Stimulated activated naive B cell treated with anti-CD40 and anti-IgM and Interleukin-4, amounts not matched to agents 10 μg/mL and 1 μg/mL and 100 μg/mL, for 72 hours (primary cell): ENCODE measurements at regions not wholly inside any gene's neighbourhood (a gene's known extent, or its start where the extent isn't known, plus 50 kb on each side); places are given as distances from the start of the nearest gene placed in this dataset.
A peak's percentile ranks its signal among the peaks of the same experiment; 100 is the strongest.

Source experiments
- ATAC-seq, 2 donors: fragments of 150-1000 bp; cut with Tn5 transposase; replicated peaks; 2 replicates each; pipeline ENCODE4 v1.10.0; 2021; ENCODE audit warnings: moderate library complexity in 1 of 2
- DNase-seq: peaks from one replicate; pipeline ENCODE4 v3.0.0; 2021
- H3K27ac Mint-ChIP-seq: one replicate; pipeline ENCODE4 v1.8.0; 2022; ENCODE audit warnings: mild to moderate bottlenecking, mixed read lengths
- H3K27me3 Mint-ChIP-seq, 2 donors: one replicate each; pipeline ENCODE4 v1.8.0; 2022; ENCODE audit warnings: mixed read lengths in 2 of 2
- H3K36me3 Mint-ChIP-seq, 2 donors: one replicate each; pipeline ENCODE4 v1.8.0; 2022; ENCODE audit warnings: mixed read lengths in 2 of 2, mild to moderate bottlenecking in 1 of 2
- H3K4me1 Mint-ChIP-seq, 2 donors: one replicate each; pipeline ENCODE4 v1.8.0; 2022; ENCODE audit warnings: mixed read lengths in 2 of 2, mild to moderate bottlenecking in 1 of 2
- H3K4me3 Mint-ChIP-seq, 2 donors: one replicate each; pipeline ENCODE4 v1.8.0; 2022; ENCODE audit warnings: mild to moderate bottlenecking in 2 of 2, mixed read lengths in 2 of 2, moderate library complexity in 1 of 2
- H3K9me3 Mint-ChIP-seq, 2 donors: one replicate each; pipeline ENCODE4 v1.8.0; 2022; ENCODE audit warnings: mixed read lengths in 2 of 2, mild to moderate bottlenecking in 1 of 2

DNA sequence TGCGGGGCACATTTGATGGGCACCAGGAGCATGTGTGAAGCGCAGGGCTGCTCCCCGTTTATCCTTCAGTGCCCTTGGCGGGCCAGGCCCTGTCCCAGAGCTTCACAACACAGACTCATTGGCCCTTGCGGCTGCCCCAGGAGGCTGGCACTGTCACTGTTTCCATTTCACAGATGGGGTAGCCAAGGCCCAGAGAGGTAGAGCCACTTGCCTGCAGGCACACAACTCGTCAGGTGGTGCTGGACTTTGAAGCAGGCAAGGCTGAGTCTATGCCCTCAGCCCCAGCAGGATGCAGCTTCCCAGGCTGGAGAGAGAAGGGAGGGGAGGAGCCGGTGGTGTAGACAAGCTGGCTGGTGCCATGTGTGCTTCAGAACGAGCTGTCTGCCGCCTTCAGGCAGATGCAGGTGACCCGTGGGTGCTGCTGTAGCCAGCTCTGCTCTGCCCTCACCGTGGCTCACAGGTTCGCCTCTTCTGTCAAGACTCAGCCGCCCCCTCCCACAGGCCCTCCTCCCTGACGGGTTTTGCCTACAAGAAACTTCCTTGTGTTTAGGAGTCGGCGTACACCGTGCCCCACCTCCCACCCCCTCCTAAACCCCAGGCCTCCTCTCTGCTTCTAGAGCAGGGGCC, 232.3 kb upstream of the CIBAR2 start:
- DNase-seq (no peak), ATAC-seq (no peak)
- Mint-ChIP-seq H3K36me3 (no peaks in the 10 kb centered on the region), H3K4me3 (no peak overlapping the region), H3K27me3 (peaks cover 39 to 41% of the 10 kb centered on the region in 2 donors), H3K27ac (no peak overlapping the region), H3K9me3 (peaks cover 5 to 11% of the 10 kb centered on the region in 2 donors), H3K4me1 (peaks cover 0 to 2% of the 10 kb centered on the region in 2 donors)

DNA sequence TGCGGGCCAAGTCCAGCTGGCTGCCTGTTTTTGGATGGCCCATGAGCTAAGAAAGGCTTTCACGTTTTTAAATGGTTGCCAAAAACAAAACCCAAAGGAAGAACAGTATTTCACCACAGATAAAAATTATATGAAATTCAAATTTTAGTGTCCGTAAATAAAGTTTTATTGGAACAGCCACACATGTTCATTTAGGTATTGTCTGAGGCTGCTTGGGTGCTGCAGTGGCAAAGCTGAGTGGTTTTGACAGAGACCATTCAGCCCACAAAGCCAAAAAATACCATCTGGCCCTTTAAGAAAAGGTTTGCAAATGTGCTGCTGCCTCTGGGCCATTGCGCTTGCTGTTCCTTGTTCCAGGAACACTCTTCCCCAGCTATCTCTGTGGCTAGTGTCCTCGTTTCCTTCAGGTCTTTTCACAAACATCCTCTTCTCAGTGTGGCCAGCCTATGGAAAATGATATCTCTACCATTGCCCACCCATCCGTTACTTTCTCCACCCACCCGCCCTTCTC, 232.9 kb upstream of the CIBAR2 start:
- H3K27ac Mint-ChIP-seq: no peak overlapping the region
- no peak overlapping the region for H3K4me3 Mint-ChIP-seq
- no peak for ATAC-seq
- H3K36me3 Mint-ChIP-seq: no peaks in the 10 kb centered on the region
- DNase-seq: no peak
- H3K4me1 Mint-ChIP-seq: peaks cover 0 to 2% of the 10 kb centered on the region in 2 donors
- H3K27me3 Mint-ChIP-seq: peaks cover 37 to 38% of the 10 kb centered on the region in 2 donors
- peaks cover 5 to 11% of the 10 kb centered on the region in 2 donors for H3K9me3 Mint-ChIP-seq

DNA sequence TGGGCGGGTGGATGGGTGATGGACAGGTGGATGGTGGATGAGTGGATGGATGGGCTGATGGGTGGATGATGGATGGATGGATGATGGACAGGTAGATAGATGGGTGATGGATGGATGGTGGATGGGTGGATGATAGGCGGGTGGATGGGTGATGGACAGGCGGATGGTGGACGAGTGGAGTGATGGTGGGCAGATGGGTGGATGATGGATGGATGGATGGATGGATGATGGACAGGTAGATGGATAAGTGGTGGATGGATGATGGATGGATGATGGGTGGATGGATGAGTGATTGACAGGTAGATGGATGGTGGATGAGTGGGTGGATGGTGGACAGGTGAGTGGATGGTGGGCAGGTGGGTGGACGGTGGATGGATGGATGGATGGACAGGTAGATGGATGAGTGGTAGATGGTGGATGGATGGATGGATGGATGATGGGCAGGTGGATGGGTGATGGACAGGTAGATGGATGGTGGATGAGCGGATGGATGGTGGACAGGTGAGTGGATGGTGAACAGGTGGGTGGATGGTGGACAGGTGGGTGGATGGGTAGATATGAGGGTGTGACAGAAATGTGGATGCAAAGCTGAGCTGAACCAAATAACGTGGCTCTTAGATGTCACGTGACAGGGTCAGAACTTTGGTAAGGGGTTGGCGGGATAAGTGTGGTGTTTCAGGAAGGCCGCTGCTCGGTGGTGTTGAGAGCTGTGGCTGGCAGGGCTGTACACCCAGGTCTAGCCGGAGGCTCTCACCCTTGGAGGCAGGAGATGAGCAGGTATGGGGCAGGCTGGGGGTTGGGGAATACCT, 234.3 kb upstream of the CIBAR2 start:
- Mint-ChIP-seq H3K27me3 (peaks cover 37 to 38% of the 10 kb centered on the region in 2 donors), H3K4me3 (no peak overlapping the region), H3K36me3 (no peaks in the 10 kb centered on the region), H3K4me1 (peaks cover 0 to 2% of the 10 kb centered on the region in 2 donors), H3K9me3 (peaks cover 5 to 11% of the 10 kb centered on the region in 2 donors), H3K27ac (no peak overlapping the region)
- DNase-seq: no peak
- no peak for ATAC-seq

- peak in 1 of 2 donors; percentile 46 for ATAC-seq
Measured at GRCh38 chr16:85347213-85347591, 234.9 kb upstream of the CIBAR2 start.

GRCh38 chr16:85348065-85348840, 236.0 kb upstream of the CIBAR2 start:
- H3K36me3 Mint-ChIP-seq: peaks cover 0 to 4% of the 10 kb centered on the region in 2 donors
- H3K4me3 Mint-ChIP-seq: no peak overlapping the region
- H3K9me3 Mint-ChIP-seq: peaks cover 9 to 14% of the 10 kb centered on the region in 2 donors
- no peak for DNase-seq
- H3K4me1 Mint-ChIP-seq: peaks cover 0 to 2% of the 10 kb centered on the region in 2 donors
- H3K27ac Mint-ChIP-seq: no peak overlapping the region
- no peak for ATAC-seq
- H3K27me3 Mint-ChIP-seq: peaks cover 28 to 29% of the 10 kb centered on the region in 2 donors

More at GRCh38 chr16:85347213-85347591, 234.9 kb upstream of the CIBAR2 start:
- peaks cover 0 to 2% of the 10 kb centered on the region in 2 donors for H3K4me1 Mint-ChIP-seq
- H3K27ac Mint-ChIP-seq: no peak overlapping the region
- no peak overlapping the region for H3K4me3 Mint-ChIP-seq
- no peaks in the 10 kb centered on the region for H3K36me3 Mint-ChIP-seq
- H3K27me3 Mint-ChIP-seq: peaks cover 37% of the 10 kb centered on the region in 2 donors
- H3K9me3 Mint-ChIP-seq: peaks cover 5 to 11% of the 10 kb centered on the region in 2 donors
- no peak for DNase-seq

DNA sequence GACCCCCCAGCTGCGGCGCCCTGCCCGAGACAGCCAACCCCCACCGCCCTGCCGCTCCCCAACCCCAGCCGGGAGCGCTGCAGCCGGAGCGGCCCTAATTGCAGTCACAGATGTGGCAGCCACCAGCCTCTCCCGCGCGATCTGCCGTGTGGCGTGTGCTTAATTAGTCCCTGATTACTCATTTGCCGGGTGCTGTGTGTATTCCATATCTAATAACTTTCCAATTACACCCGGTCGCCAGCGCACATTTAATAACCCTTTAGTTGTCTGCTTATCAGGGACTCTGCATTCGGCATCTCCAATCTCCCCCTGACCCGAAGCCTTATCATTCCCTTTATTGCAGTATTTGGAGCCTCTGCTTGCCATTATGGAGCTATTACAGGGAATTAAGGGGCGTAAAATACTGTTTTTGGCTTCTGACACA, 236.7 kb upstream of the CIBAR2 start:
- peaks cover 24 to 28% of the 10 kb centered on the region in 2 donors for H3K27me3 Mint-ChIP-seq
- no peak overlapping the region for H3K27ac Mint-ChIP-seq
- H3K4me3 Mint-ChIP-seq: no peak overlapping the region
- peaks cover 9 to 15% of the 10 kb centered on the region in 2 donors for H3K9me3 Mint-ChIP-seq
- H3K36me3 Mint-ChIP-seq: peaks cover 0 to 4% of the 10 kb centered on the region in 2 donors
- no peak for ATAC-seq
- DNase-seq: no peak
- peaks cover 0 to 2% of the 10 kb centered on the region in 2 donors for H3K4me1 Mint-ChIP-seq

- peaks cover 0 to 2% of the 10 kb centered on the region in 2 donors for H3K4me1 Mint-ChIP-seq
- peaks cover 0 to 4% of the 10 kb centered on the region in 2 donors for H3K36me3 Mint-ChIP-seq
- no peak overlapping the region for H3K27ac Mint-ChIP-seq
Measured at GRCh38 chr16:85349365-85350145, 237.3 kb upstream of the CIBAR2 start.

GRCh38 chr16:85350146-85350728, 238.0 kb upstream of the CIBAR2 start:
- Mint-ChIP-seq H3K4me1 (peaks cover 0 to 2% of the 10 kb centered on the region in 2 donors), H3K4me3 (no peak overlapping the region), H3K27me3 (peaks cover 22 to 27% of the 10 kb centered on the region in 2 donors), H3K9me3 (peaks cover 9 to 15% of the 10 kb centered on the region in 2 donors), H3K27ac (no peak overlapping the region), H3K36me3 (peaks cover 0 to 4% of the 10 kb centered on the region in 2 donors)
- ATAC-seq (no peak), DNase-seq (no peak)

More at GRCh38 chr16:85349365-85350145, 237.3 kb upstream of the CIBAR2 start:
- H3K4me3 Mint-ChIP-seq: no peak overlapping the region
- DNase-seq (no peak), ATAC-seq (no peak)
- peaks cover 9 to 15% of the 10 kb centered on the region in 2 donors for H3K9me3 Mint-ChIP-seq
- H3K27me3 Mint-ChIP-seq: peaks cover 22 to 27% of the 10 kb centered on the region in 2 donors

- DNase-seq (no peak), ATAC-seq (no peak)
- H3K27ac Mint-ChIP-seq: no peak overlapping the region
- peaks cover 0 to 4% of the 10 kb centered on the region in 2 donors for H3K36me3 Mint-ChIP-seq
- peaks cover 7 to 10% of the 10 kb centered on the region in 2 donors for H3K9me3 Mint-ChIP-seq
- peaks cover 17 to 27% of the 10 kb centered on the region in 2 donors for H3K27me3 Mint-ChIP-seq
- H3K4me3 Mint-ChIP-seq: no peak overlapping the region
- H3K4me1 Mint-ChIP-seq: no peaks in the 10 kb centered on the region
Measured at GRCh38 chr16:85350973-85351372, 238.7 kb upstream of the CIBAR2 start.

DNA sequence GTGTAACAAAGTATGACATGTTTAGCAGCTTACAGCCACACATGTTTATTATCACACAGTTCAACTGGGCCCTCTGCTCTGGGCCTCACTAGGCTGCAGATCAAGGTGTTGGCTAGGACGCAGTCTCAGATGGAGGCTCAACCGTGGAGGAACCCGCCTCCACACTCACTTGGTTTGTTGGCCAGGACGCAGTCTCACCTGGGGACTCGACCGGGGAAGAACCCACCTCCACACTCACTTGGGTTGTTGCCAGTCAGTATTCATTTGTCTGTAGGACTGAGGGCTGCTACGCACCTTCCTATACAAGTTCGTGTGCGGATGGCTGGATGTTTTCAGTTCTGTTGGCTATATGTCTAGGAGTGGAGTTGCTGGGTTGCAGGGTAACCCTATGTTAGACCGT, 240.7 kb upstream of the CIBAR2 start:
- Mint-ChIP-seq H3K4me1 (no peaks in the 10 kb centered on the region), H3K27me3 (peaks cover 5 to 16% of the 10 kb centered on the region in 2 donors), H3K9me3 (peaks cover 4% of the 10 kb centered on the region in 2 donors), H3K27ac (no peak overlapping the region), H3K36me3 (peaks cover 0 to 4% of the 10 kb centered on the region in 2 donors), H3K4me3 (no peak overlapping the region)
- ATAC-seq (no peak), DNase-seq (no peak)

DNA sequence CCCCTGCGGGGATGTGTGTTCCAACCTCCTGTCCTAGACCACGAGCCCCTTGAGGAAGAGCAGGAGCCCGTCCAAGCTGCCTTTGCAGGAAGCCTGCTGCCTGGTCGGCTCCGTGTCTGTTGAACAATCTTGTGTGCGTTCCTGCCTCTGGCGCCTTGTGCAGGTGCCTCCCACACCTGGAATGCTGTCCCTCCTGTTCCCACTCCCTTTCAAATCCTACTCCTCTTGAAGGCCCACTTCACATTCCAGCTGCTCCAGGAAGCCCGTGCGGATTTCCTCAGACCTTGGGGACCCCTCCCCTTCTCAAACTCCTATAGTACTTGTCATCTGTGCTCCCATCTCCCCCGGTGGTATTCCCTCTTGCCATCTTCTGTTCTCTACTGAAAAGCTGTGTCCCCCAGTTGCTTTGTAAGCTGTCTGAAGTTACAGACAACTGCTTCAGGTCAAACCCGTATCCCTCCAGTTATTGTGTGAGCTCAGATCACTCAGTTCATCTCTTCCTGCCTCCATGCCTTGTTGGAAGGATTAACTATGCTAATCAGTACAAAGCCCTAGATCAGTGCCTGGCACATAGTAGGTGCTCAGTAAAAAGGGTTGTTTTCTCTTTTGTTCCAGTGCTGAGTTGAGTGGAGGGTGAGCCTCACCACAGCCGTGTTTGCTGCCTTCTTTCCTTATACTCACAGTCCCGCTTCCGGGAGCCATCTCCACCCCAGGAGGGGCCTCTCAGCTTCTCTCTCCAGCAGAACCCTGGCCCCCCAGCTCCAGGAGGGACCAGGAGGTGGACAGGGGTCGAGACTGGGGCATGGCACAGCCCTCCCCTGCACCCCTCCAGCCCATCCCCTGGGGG, 241.8 kb upstream of the CIBAR2 start:
- no peaks in the 10 kb centered on the region for H3K4me1 Mint-ChIP-seq
- peaks cover 5 to 9% of the 10 kb centered on the region in 2 donors for H3K27me3 Mint-ChIP-seq
- no peak overlapping the region for H3K4me3 Mint-ChIP-seq
- H3K9me3 Mint-ChIP-seq: peaks cover 4% of the 10 kb centered on the region in 2 donors
- no peak overlapping the region for H3K27ac Mint-ChIP-seq
- no peak for ATAC-seq
- peaks cover 0 to 4% of the 10 kb centered on the region in 2 donors for H3K36me3 Mint-ChIP-seq
- no peak for DNase-seq

DNA sequence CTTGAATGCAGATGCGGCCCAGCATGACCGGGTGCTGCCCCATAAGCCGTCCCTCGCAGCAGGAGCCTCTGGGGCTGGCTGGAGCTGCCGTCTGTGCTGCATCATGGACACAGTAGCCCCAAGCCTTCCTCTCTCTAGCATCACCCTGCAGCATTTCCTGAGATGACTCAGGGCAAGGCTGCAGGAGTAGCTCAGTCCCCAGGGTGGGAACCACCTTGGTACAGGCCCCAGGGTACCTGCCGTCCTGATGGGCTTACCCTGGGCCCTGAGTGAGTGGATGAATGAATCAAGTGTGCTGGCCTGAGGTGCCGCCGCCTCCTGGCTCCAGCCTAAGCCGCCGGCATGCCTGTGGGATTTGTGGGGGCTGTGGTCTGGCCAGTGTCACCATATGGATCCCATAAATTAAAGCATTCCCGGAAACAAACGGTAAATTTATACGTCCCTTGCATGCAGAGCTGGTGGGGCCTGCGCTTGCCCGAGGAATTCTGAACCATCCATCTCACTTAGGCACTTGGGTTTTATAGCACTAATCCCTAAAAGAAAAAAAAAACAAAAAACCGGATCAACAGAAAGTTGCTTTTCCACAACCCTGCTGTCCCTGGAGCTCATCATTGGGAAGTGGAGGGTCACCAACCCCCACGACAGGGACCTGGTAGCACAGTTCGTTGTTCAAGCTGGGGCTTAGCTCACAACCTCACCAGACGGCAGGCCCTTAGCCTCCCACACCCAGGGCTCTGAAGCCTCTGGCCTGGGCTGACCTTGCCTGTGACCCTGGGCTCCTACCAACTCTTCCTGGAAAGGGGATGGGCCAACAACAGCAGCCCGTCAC, 242.6 kb upstream of the CIBAR2 start:
- Mint-ChIP-seq H3K4me1 (no peaks in the 10 kb centered on the region), H3K9me3 (peaks cover 4% of the 10 kb centered on the region in 2 donors), H3K27me3 (peaks cover 5 to 9% of the 10 kb centered on the region in 2 donors), H3K36me3 (peaks cover 0 to 4% of the 10 kb centered on the region in 2 donors), H3K4me3 (no peak overlapping the region), H3K27ac (no peak overlapping the region)
- peak; percentile 52 to 66 for ATAC-seq
- DNase-seq: no peak
